ELR (cell line): ENCODE measurements at regions not wholly inside any gene's neighbourhood (a gene's known extent, or its start where the extent isn't known, plus 50 kb on each side); places are given as distances from the start of the nearest gene placed in this dataset.
A peak's percentile ranks its signal among the peaks of the same experiment; 100 is the strongest.
"Not testable (repeated sequence)": the region's sequence is repeated elsewhere in the genome, so short reads cannot be mapped to it uniquely, and the experiment has no call there.

Experiments used
- DNase-seq: peaks from one replicate; pipeline ENCODE4 v3.0.0-alpha.2; 2015; ENCODE audit warnings: low read depth

GRCh38 chr20:29533566-29534177 lies 1723.8 kb upstream of the DEFB115 start:
- peak; percentile 22 for DNase-seq

- not testable (repeated sequence) for DNase-seq
Observed at GRCh38 chr20:29566901-29567635, 1690.4 kb upstream of the DEFB115 start.

DNA sequence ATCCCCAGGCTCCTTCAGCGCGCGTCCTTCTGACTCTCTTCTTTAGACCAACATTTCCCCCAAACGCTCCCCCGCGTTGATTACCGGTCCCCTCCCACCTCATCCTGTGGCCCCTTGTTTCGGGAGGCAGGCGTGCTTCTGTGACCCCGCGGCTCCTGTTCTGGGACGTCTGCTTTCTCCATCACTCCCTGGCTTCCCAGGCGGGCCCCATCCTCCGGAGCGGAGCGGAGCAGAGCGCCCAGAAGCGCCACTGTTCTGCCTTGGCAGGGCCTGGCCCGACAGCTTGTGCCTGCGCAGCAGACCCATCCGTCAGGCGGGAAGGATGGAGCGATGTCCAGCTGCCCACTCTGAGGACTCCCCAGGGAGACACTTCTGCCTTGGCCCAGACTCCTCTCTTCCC lies 1689.8 kb upstream of the DEFB115 start:
- not testable (repeated sequence) for DNase-seq

- not testable (repeated sequence) for DNase-seq
Observed at GRCh38 chr20:29570126-29570525, 1687.3 kb upstream of the DEFB115 start.

GRCh38 chr20:29589530-29589929 lies 1667.9 kb upstream of the DEFB115 start:
- DNase-seq: not testable (repeated sequence)

DNA sequence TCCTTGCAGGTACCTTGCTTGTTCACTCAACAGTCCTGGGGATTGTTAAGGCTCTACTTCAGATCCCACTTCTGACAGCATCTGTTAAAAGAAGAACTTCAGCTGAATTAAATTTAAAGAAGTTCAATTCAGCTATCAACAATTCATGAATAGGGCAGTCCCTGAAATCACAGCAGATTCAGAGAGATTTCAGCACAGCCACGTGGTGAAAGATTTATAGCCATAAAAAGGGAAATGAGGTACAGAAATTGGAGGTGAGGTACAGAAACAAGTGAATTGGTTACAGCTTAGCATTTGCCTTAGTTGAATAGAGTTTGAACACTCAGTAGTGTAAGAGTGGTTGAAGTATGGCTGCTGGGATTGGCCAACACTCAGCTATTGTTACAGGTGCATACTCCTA lies 1653.3 kb upstream of the DEFB115 start:
- not testable (repeated sequence) for DNase-seq

DNA sequence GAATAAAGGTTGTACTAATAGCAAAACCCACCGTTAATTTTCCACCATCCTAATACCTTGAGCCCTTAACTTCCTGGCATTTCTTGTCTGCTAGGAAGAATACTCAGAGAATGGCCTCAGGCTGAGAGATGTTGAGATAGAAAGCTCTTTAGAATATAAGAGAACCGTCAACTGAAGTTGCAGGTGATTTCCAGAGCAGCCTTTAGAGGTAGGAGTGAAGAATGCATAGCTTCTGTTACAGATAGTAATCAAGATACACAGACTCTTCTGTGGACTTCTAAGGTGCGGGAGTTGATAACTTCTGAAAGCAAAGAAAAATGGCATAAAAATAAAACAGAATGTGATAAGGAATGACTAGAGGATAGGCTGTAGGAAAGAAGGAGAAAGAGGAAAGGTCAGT lies 1651.3 kb upstream of the DEFB115 start:
- DNase-seq: not testable (repeated sequence)

DNA sequence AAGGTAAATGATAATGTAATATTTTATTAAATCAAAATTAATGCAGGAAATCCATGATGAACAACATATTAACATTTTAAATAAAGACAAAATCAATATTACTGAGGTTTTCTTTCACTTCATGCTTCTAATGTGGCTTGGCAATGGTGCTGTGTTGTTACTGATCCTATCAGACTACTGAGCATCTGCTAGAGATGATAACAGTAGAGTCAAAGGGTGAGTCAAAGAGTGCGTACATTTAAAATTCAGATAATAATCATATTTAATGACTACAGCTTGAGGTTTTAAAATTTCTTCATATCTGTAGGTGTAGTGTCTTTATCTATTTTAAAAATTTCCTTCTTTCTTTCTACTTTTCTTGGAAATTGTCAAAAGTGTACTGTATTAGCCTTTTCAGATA lies 1628.1 kb upstream of the DEFB115 start:
- DNase-seq: not testable (repeated sequence)
